Endothelial cell of umbilical vein (primary cell): ENCODE measurements at regions not wholly inside any gene's neighbourhood (a gene's known extent, or its start where the extent isn't known, plus 50 kb on each side); places are given as distances from the start of the nearest gene placed in this dataset.

ENCODE experiments used
- BruUV-seq: library from RNA; stranded (reverse); fragments of 400-500 nt; replicated peaks from 2 replicates; lab custom pipeline; 2021; lab: Mats Ljungman, UMichigan
- CTCF ChIA-PET: fragments of 300-600, 350-600 bp; sonication (Branson Sonifier 250); formaldehyde crosslinking; loops from one replicate; lab custom pipeline; 2021; ENCODE audit warnings: antibody characterized with exemption, inconsistent platforms; lab: Charles Lee
- POLR2A ChIA-PET: fragments of 300-600, 350-600 bp; sonication (Branson Sonifier 250); formaldehyde crosslinking; loops from one replicate; lab custom pipeline; 2021; ENCODE audit warnings: antibody characterized with exemption, inconsistent platforms; lab: Charles Lee
- DNase-seq: peaks from one replicate; pipeline ENCODE4 v3.0.0-alpha.2; 2011; ENCODE audit warnings: low read depth, low spot score
- FAIRE-seq: peaks from 2 replicates; lab custom pipeline; 2011; peaks lifted over from hg19 to GRCh38; lab: Jason Lieb, UNC
- H2AFZ ChIP-seq: 2 replicates; pipeline ENCODE4 v1.6.0; 2012; ENCODE audit warnings: low read depth, low read length, control low read depth, inconsistent platforms
- H3K27ac ChIP-seq: 2 replicates; pipeline ENCODE4 v1.5.1; 2011; ENCODE audit warnings: low read depth, mild to moderate bottlenecking, control low read depth, low read length, moderate library complexity; ENCODE audit not compliant: insufficient read depth
- H3K27me3 ChIP-seq, 2 experiments: 2 replicates each; pipeline versions ENCODE4 v1.6.0 to v1.6.1; 2011; ENCODE audit warnings: low read length in 2 of 2, mixed read lengths in 1 of 2; ENCODE audit not compliant: control insufficient read depth in 2 of 2, insufficient read depth in 2 of 2
- H3K36me3 ChIP-seq, 2 experiments: 2 replicates in 1 of 2; 3 replicates in 1 of 2; pipeline ENCODE4 v1.5.1; 2011; ENCODE audit warnings: low read length in 2 of 2, mild to moderate bottlenecking in 1 of 2, moderate library complexity in 1 of 2; ENCODE audit not compliant: control insufficient read depth in 2 of 2, insufficient read depth in 2 of 2; ENCODE audit errors: extremely low read depth in 1 of 2
- H3K4me1 ChIP-seq: 3 replicates; pipeline ENCODE4 v1.5.1; 2011; ENCODE audit warnings: mild to moderate bottlenecking, low read length; ENCODE audit not compliant: control insufficient read depth, insufficient read depth; ENCODE audit errors: extremely low read depth
- H3K4me2 ChIP-seq: 2 replicates; pipeline ENCODE4 v1.6.1; 2011; ENCODE audit warnings: low read length, control low read depth, mixed read lengths; ENCODE audit not compliant: insufficient read depth
- H3K4me3 ChIP-seq, 3 experiments: fragments of 200-600 bp in 1 of 3; sonication (generic), shearing (Covaris generic) in 1 of 3; replicated peaks in 1 of 3; 2 replicates each; pipeline ENCODE4 v1.5.1; 2011 to 2016; ENCODE audit warnings: control low read depth in 3 of 3, low read length in 3 of 3, mild to moderate bottlenecking in 2 of 3, inconsistent platforms in 1 of 3, low read depth in 1 of 3, moderate library complexity in 1 of 3; ENCODE audit not compliant: insufficient read depth in 1 of 3
- H3K79me2 ChIP-seq: 2 replicates; pipeline ENCODE4 v1.6.0; 2012; ENCODE audit warnings: low read length, inconsistent platforms; ENCODE audit not compliant: control insufficient read depth, insufficient read depth
- H3K9ac ChIP-seq: replicated peaks from 2 replicates; pipeline ENCODE3; 2011; ENCODE audit warnings: low read length, control low read depth; ENCODE audit not compliant: insufficient read depth; ENCODE audit errors: extremely low read depth
- H3K9me1 ChIP-seq: replicated peaks from 3 replicates; pipeline ENCODE4 v1.6.0; 2011; ENCODE audit warnings: mild to moderate bottlenecking, low read length; ENCODE audit not compliant: control insufficient read depth, insufficient read depth; ENCODE audit errors: extremely low read depth
- H3K9me3 ChIP-seq: replicated peaks from 2 replicates; pipeline ENCODE4 v1.5.1; 2012; ENCODE audit warnings: low read length, inconsistent platforms; ENCODE audit not compliant: control insufficient read depth, insufficient read depth
- H4K20me1 ChIP-seq: replicated peaks from 2 replicates; pipeline ENCODE3; 2011; ENCODE audit warnings: mild to moderate bottlenecking, low read length; ENCODE audit not compliant: control insufficient read depth, insufficient read depth; ENCODE audit errors: extremely low read depth
- CTCF ChIP-seq, 2 donors: IDR thresholded peaks; 1 replicate in 1 of 2; 2 replicates in 1 of 2; pipeline ENCODE4 v1.5.1; 2011; ENCODE audit warnings: low read length in 2 of 2, mild to moderate bottlenecking in 2 of 2, moderate library complexity in 2 of 2, control low read depth in 1 of 2, inconsistent platforms in 1 of 2, low read depth in 1 of 2; ENCODE audit not compliant: insufficient read depth in 1 of 2; ENCODE audit errors: extremely low read depth in 1 of 2
- EZH2 ChIP-seq: IDR thresholded peaks from 2 replicates; pipeline ENCODE4 v1.6.1; 2012; ENCODE audit warnings: borderline replicate concordance, low read depth, mild to moderate bottlenecking, moderate library complexity, low read length, inconsistent platforms; ENCODE audit not compliant: severe bottlenecking
- FOS ChIP-seq: IDR thresholded peaks from 2 replicates; pipeline ENCODE4 v1.6.1; 2011; ENCODE audit warnings: mild to moderate bottlenecking, low read length, moderate library complexity, borderline replicate concordance; ENCODE audit not compliant: insufficient read depth
- GATA2 ChIP-seq: IDR thresholded peaks from 2 replicates; pipeline ENCODE4 v1.7.0; 2011; ENCODE audit warnings: low read depth, mild to moderate bottlenecking, moderate library complexity, mixed read lengths, low read length; ENCODE audit not compliant: insufficient read length, insufficient read depth
- JUN ChIP-seq: IDR thresholded peaks from 2 replicates; pipeline ENCODE4 v1.6.1; 2011; ENCODE audit warnings: borderline replicate concordance, low read depth; ENCODE audit not compliant: insufficient read length, insufficient read depth
- MAX ChIP-seq: IDR thresholded peaks from 2 replicates; pipeline ENCODE4 v1.6.1; 2011; ENCODE audit not compliant: insufficient read depth, insufficient read length
- MYC ChIP-seq: IDR thresholded peaks from one replicate; pipeline ENCODE4 v1.6.1; 2011; ENCODE audit warnings: mild to moderate bottlenecking, low read depth, low read length
- POLR2A ChIP-seq: IDR thresholded peaks from 2 replicates; pipeline ENCODE4 v1.6.1; 2012; ENCODE audit warnings: low read depth, mild to moderate bottlenecking, control low read depth, low read length
- POLR2AphosphoS5 ChIP-seq: IDR thresholded peaks from 2 replicates; pipeline ENCODE4 v1.6.1; 2012; ENCODE audit warnings: low read depth, mild to moderate bottlenecking, control low read depth, low read length, moderate library complexity; ENCODE audit not compliant: insufficient read depth
- dilution Hi-C: fragments of 300-500 bp; cut with MboI; formaldehyde crosslinking; loops from one replicate; pipeline ENCODE4 v1.15.0; 2019; ENCODE audit warnings: low sequenced_read_pairs; ENCODE audit not compliant: extremely low pct_ligation_motif_present
- intact Hi-C: fragments of 100-400 bp; cut with micrococcal nuclease; formaldehyde crosslinking; loops from one replicate; pipeline ENCODE4 v1.10.0; 2022

- no peaks in the 10 kb centered on the region for H3K27me3 ChIP-seq
- no peaks in the 10 kb centered on the region for H3K9me3 ChIP-seq
- DNase-seq (no peak), FAIRE-seq (no peak)
- no peak overlapping the region for H3K4me3 ChIP-seq
- H3K36me3 ChIP-seq, result no peaks in the 10 kb centered on the region
- H3K79me2 ChIP-seq, result no peaks in the 10 kb centered on the region
- no peak for TF ChIP-seq GATA2
- BruUV-seq, result no TSS peak
- H3K4me2 ChIP-seq, result no peak overlapping the region
- no peak overlapping the region for H2AFZ ChIP-seq
- H3K4me1 ChIP-seq, result no peaks in the 10 kb centered on the region
- no peak overlapping the region for H3K27ac ChIP-seq
- ChIA-PET POLR2A (no interaction called here), CTCF (no interaction called here)
- H3K9me1 ChIP-seq, result no peaks in the 10 kb centered on the region
- H3K9ac ChIP-seq, result no peak overlapping the region
- intact Hi-C loops (no loop called here), dilution Hi-C loops (no loop called here)
- H4K20me1 ChIP-seq, result no peaks in the 10 kb centered on the region
These were observed 76.3 kb downstream of the SUCNR1 start for GRCh38 chr3:151949706-151950105.

GRCh38 chr3:151955356-151955755 lies 81.9 kb downstream of the SUCNR1 start:
- Histone ChIP-seq H3K9ac (no peak overlapping the region), H4K20me1 (no peaks in the 10 kb centered on the region), H3K4me3 (no peak overlapping the region), H3K27me3 (no peaks in the 10 kb centered on the region), H3K36me3 (no peaks in the 10 kb centered on the region), H3K4me1 (no peaks in the 10 kb centered on the region), H3K9me1 (no peaks in the 10 kb centered on the region), H3K4me2 (no peak overlapping the region), H3K27ac (no peak overlapping the region), H2AFZ (no peak overlapping the region), H3K79me2 (no peaks in the 10 kb centered on the region), H3K9me3 (no peaks in the 10 kb centered on the region)
- ChIA-PET POLR2A (no interaction called here), CTCF (no interaction called here)
- dilution Hi-C loops (no loop called here), intact Hi-C loops (no loop called here)
- TF ChIP-seq FOS, result no peak
- TF ChIP-seq MYC, result no peak
- no peak for TF ChIP-seq JUN
- no peak for TF ChIP-seq GATA2
- TF ChIP-seq POLR2AphosphoS5, result no peak
- no peak for TF ChIP-seq CTCF (IDR thresholded peaks at IDR 0.05; ENCODE audit: extremely low read depth in 1 of 2, insufficient read depth in 1 of 2, low read depth in 1 of 2, low read length in 2 of 2)
- TF ChIP-seq POLR2A, result no peak
- no peak for TF ChIP-seq MAX
- no peak for TF ChIP-seq EZH2
- BruUV-seq, result no TSS peak
- DNase-seq, result no peak
- FAIRE-seq, result no peak
